GM21447 (cell line): ENCODE measurements at regions not wholly inside any gene's neighbourhood (a gene's known extent, or its start where the extent isn't known, plus 50 kb on each side); places are given as distances from the start of the nearest gene placed in this dataset.
"Not testable (repeated sequence)": the region's sequence is repeated elsewhere in the genome, so short reads cannot be mapped to it uniquely, and the experiment has no call there.

Experiments used
- ATAC-seq: cut with Tn5 transposase; IDR thresholded peaks from one replicate; pipeline ENCODE4 v1.9.1; 2021; ENCODE audit not compliant: unreplicated experiment

DNA sequence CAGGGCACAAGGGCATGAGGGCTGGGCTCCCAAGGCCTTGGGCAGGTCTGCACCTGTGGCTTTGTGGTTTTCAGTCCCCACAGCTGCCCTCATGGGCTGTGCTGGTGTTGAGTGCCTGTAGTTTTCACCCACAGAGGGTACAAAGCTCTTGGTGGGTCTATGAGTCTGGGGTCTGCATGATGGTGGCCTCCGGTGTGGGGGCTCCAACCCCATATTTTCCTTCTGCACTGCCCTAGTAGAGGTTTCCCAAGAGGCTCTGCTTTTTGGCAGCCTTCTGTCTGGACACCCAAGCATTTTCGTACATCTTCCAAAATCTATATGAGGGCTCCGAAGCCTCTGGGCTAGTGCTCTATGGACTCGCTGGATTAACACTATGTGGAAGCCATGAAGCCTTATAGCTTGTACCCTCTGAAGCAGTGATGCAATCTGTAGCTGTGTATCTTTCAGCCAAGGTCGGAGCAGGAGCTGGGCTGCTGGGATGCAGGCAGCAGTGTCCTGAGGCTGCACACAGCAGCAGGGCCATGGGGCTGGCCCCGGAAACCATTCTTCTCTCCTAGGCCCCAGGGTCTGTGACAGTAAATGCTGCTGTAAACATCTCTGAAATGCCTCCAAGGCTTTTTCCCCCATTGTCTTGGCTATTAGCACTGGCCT, 240.3 kb downstream of the CWH43 start:
- not testable (repeated sequence) for ATAC-seq

DNA sequence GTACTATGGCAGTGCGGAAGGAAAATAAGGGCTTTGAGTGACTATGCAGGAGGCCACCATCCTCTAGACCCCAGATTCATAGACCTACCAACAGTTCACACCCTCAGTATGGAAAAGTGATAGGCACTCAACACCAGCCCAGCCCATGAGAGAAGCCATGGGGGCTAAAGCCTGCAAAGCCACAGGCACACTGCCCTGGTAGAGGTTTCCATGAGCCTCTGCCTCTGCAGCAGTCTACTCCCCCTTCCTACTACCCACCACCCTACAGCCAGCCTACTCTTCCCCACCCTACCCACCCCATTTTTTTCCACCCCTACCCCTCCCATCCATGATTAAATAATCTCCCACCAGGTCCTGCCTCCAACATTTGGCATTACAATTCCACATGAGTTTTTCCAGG, 241.9 kb downstream of the CWH43 start:
- not testable (repeated sequence) for ATAC-seq

DNA sequence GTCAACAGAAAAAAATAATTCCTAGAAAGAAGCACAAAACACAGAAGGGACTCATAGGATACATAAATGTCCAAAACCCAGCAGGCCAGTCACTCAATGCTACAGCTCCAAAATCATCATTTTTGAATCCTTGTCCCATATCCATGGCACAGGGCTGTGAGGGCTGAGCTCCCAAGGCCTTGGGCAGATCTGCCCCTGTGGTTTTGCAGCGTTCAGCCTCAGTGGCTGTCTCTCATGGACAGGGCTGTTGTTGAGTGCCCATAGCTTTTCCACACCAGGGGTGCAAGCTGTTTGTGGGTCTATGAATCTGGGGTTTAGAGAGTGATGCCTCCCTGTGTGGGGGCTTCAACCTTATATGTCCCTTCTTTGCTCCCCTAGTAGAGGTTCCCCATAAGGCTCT, 243.2 kb downstream of the CWH43 start:
- ATAC-seq: not testable (repeated sequence)

DNA sequence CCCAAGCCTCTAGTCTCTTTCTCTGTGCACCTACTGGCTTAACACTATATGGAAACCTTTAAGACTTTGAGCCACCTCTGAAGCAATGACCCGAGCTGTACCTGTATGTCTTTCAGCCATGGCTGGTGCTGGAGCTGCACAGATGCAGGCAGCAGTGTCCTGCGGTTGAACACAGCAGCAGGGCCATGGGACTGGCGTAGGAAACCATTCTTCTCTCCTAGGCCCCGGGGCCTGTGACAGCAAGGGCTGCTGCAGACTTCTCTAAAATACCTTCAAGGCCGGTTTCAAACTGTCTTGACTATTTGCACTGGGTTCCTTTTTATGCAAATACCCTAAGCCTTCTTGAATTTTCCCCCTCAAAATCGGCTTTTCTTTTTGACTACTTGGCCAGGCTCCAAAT, 243.6 kb downstream of the CWH43 start:
- not testable (repeated sequence) for ATAC-seq

DNA sequence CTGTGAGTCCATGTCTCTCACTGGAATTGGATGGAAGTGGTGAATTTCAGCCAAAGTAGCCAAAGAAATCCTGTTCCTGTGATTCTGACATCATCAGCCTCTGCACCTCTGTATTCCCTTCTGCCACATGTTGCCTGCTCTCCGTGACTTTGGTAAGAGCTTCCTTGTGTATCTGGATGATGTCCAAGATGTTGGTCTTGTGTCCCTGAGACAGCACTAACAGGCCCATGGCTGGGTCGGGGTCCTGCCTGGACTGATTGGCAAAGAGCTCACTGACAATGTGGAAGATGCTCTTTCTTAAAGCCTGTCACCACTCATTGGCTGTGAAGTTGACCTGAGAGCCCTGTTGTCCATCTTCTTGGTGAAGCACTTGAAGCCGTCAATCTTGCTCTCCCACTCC, 247.3 kb downstream of the CWH43 start:
- ATAC-seq: not testable (repeated sequence)

DNA sequence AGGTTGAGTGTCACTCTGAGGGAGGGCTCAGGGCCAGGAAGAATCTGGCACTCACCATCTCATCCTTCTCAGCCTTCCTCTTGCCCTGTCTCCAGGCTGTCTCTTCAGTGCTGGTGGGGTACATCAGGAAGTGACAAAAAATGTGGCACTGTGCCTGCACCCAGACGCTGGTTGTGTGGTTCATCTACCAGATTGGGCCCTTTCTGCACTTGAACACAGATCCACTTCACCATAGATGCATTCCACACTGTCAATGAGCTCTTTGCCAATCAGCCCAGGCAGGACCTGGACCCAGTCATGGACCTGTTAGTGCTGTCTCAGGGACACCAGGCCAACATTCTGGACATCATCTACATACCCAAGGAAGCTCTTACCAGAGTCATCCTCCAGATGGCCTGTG, 247.7 kb downstream of the CWH43 start:
- not testable (repeated sequence) for ATAC-seq

DNA sequence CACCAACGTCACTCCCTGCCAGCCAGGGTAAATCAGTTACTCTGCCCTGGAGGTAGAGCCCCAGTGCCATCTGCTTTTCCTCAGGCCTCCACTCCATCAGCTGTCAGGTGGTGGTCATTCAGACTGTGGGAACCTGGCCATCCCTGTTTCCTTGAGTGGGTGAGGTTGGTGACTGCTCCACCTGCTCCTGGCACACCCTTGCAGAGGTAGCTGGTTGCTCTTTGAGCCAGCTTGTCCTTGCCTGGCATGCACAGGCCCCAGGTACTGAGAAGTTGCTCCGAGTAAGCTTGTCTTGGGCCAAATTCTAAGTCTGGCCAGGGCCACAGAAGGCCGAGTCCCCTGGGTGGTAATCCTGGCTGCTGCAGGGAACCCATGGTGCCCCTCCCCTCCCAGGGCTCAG, 248.3 kb downstream of the CWH43 start:
- ATAC-seq: not testable (repeated sequence)

DNA sequence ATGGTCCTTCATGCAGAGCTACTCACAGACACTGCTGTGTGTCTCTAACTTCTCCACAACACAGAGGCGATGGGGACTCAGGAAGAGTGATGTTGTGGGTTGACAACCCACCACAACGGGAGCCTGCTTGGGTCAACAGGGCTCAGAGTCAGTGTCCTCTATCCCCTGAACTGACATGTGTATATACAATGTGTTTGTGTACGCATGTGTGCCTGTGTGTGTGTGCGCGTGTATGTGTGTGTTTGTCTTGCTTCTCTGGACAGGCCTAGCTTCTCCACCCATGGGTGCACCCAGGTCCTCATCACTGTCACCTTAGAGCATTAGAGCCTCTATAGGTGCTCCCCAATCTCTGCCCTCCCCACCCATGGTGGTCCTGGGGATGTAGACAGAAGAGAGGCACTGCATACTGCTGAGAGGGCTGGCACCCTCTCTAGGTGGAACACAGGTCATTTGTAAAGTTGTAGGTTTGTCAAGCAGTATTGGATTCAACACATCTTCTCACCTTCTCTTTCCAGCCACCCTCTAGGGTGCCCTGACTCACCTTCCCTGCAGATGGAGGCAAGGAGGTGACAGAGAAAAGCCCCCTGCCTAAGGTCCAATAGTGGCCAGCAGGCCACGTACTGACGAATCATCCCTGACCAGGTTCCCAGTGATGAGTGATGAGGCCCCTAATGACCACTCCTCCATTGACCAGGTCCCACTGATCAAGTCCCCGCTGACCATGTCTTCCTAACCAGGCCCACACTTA, 249.5 kb downstream of the CWH43 start:
- ATAC-seq: not testable (repeated sequence)

DNA sequence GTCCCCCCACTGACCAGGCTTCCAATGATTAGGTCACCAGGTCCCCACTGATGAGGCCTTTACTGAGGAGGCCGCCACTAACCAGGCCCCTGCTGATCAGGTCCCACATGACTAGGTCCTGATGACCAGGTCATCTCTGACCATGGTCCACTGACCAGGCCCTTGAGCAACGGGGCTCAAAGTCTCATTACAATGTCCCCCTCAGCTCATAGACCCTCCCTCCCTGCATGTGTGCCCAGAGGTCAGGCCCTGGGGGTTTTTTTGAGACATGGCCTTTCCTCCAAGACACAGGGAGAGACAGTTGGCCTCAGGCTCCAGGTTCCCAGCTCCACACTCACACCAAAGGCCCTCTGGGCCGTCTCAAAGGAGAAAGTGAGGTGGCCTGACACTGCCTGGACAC, 250.4 kb downstream of the CWH43 start:
- ATAC-seq: not testable (repeated sequence)

DNA sequence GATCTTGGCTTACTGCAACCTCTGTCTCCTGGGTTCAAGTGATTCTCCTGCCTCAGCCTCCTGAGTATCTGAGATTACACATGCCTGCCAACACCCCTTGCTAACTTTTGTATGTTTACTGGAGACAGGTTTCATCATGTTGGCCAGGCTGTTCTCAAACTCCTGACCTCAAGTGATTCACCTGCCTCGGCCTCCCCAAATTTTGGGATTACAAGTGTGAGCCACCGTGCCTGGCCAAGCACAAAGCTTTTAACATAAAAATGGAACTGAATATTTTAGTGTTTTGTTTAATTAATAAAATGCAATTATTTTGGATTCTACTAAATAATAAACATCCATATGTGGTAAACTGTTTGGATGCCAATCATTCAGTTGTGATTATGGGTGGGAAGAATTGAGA, 255.2 kb downstream of the CWH43 start:
- not testable (repeated sequence) for ATAC-seq

DNA sequence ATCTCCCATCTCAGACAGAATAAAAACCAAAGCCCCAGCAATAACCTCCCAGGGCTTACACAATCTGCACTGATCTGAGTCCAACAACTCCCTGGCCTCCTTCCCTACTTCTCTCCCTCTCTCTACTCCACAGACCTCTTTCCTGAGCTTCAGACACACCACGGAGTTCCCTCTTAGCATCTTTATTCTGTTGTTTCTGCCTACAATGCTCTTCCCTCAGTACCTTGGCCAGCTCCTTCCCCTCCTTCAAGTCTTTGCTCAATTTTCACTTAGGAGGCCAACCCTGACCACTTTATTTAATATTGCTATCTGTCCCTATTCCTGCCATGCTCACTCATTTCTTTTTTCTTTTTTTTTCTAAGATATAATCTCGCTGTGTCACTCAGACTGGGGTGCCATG, 276.7 kb downstream of the CWH43 start:
- not testable (repeated sequence) for ATAC-seq

DNA sequence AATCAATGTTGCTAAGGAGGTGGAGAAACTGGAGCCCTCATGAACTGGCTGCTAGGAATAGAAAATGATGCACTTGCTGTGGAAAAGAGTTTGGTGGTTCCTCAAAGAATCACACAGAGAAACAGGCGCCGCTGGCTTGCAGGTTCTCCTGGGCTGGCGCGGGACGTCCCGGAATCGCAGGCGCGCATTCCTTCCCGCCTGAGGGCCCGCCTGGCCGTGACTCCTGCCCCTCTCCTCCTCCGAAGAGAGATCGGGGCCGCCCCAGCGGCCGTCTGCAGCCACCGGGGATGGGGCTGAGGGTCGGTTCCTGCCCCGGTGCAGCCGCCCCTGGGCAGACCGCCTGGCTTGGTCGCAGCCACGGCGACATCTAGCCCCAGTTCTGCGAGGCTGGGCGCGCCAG, 284.4 kb downstream of the CWH43 start:
- not testable (repeated sequence) for ATAC-seq

DNA sequence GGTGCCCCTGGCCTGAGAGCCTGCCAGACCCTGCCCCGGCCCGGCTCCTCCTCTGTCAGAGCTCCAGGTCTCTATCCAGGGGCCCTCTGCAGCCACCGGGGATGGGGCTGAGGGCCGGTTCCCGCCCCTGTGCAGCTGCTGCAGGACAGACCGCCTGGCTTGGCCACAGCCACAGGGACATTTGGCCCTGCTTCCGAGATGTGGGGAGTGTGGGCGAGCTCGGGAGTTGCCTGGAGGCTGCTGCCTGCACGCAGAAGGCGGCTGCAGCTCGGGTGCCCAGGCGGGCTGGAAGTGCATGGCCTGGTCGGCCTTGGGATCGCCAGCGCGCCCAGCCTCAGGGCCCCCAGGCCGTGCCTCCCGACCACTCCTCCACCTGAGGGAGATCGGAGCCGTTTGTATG, 284.8 kb downstream of the CWH43 start:
- not testable (repeated sequence) for ATAC-seq

DNA sequence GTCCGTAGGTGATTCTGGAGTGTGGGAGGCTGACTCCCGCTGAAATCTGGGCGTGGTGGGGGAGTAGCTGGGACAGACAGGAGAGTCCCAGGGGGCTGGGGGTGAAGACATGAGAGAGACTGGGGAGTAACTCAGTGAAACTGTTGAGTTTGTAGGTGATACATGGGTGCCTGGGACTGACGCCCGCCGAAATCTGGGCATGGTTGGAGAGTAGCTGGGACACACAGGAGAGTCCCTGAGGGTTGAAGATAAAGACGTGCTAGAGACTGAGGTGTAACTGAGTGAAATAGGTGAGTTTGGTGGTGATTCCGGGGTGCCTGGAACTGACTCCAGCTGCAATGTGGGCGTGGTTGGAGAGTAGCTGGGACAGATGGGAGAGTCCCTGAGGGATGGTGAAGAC, 299.8 kb downstream of the CWH43 start:
- ATAC-seq: not testable (repeated sequence)

DNA sequence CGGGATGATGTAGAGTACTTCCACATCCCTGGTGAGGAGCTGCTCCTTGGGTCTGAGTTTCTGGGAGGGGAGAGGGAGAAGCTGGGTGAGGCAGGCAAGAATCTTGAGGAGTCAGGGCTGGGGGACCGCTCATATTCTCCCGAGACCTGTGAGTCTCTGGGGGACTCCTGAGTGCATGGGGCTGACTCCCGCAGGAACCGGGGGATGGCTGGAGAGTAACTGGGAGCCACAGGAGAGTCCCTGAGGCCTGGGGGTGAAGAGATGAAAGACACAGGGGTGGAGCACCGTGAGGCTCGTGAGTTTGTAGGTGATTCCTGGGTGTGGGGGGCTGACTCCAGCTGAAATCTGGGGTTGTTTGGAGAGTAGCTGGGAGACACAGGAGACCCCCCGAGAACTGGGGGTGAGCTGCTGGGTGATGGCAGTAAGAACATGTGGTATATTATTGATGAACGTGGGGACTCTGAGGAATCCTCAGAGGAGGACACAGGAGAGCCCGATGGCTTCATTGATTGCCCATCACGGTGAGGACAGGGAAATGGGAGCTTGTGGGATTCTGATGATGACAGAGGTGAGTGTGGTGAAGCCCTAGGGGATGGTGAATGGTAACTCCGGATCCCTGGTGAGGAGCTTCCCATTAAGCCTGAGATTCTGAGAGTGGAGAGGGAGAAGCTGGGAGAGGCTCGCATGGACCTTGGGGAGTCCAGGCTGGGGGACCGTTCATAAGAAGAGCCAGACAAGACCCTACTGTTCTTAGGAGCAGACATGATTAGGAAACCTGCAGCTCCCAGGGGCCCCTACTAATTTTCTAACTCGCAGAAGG, 301.1 kb downstream of the CWH43 start:
- ATAC-seq: not testable (repeated sequence)

DNA sequence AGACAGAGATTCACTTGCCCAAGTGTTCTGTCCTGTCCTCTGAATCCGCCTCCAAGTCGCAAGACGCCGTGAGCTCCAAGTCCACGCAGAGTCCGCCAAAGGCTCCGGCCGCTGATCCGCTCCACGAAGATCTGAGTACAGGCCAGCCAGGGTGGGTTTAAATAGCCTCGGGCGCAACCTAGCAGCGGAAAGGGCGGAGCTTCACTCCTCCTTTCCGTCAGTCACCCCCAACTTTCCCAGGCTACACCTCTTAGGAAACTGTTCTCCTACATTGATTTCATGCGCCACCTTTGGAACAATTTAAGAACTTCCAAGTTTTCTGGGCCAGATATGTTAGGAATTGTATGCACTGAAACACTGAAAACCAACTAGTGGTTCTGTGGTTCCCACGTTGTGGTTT, 301.8 kb downstream of the CWH43 start:
- ATAC-seq: not testable (repeated sequence)

DNA sequence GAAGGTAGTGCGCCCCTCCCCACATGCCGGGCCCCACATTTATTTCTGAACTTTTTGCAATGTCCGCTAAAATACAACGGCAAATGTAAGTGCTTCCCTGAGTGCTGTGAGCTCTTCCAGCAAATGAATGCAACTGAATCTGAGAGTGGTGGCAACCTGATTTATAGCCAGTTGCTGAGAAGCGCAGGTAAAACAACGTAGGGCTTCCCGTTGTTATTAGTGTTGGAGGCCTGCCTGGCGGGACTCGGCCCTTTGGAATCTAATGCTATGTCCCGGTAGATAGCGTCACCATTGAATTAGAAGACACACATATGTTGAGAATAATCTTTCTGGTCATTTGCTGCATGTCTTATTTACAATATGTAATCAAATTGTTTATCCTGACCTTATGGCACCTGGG, 302.7 kb downstream of the CWH43 start:
- ATAC-seq: not testable (repeated sequence)

DNA sequence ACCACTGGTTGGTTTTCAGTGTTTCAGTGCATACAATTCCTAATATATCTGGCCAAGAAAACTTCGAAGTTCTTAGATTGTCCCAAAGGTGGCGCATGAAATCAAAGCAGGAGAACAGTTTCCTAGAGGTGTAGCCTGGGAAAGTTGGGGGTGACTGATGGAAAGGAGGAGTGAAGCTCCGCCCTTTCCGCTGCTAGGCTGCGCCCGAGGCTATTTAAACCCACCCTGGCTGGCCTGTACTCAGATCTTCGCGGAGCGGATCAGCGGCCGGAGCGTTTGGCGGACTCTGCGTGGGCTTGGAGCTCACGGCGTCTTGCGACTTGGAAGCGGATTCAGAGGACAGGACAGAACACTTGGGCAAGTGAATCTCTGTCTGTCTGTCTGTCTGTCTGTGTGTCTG, 328.7 kb downstream of the CWH43 start:
- ATAC-seq: not testable (repeated sequence)

DNA sequence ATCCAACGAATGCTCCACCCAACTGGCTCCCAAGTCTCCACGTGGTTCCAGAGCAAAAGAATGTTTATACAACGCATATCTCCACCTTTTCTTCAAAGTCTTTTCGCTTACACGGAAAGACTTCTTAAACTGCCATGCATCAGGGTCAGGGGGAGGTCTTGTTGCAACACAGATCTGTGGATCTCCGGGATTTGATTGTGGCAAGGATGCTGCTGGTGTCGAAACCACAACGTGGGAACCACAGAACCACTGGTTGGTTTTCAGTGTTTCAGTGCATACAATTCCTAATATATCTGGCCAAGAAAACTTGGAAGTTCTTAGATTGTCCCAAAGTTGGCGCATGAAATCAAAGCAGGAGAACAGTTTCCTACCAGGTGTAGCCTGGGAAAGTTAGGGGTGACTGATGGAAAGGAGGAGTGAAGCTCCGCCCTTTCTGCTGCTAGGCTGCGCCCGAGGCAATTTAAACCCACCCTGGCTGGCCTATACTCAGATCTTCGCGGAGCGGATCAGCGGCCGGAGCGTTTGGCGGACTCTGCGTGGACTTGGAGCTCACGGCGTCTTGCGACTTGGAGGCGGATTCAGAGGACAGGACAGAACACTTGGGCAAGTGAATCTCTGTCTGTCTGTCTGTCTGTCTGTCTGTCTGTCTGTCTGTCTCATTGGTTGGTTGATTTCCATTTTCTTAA, 334.8 kb downstream of the CWH43 start:
- not testable (repeated sequence) for ATAC-seq

DNA sequence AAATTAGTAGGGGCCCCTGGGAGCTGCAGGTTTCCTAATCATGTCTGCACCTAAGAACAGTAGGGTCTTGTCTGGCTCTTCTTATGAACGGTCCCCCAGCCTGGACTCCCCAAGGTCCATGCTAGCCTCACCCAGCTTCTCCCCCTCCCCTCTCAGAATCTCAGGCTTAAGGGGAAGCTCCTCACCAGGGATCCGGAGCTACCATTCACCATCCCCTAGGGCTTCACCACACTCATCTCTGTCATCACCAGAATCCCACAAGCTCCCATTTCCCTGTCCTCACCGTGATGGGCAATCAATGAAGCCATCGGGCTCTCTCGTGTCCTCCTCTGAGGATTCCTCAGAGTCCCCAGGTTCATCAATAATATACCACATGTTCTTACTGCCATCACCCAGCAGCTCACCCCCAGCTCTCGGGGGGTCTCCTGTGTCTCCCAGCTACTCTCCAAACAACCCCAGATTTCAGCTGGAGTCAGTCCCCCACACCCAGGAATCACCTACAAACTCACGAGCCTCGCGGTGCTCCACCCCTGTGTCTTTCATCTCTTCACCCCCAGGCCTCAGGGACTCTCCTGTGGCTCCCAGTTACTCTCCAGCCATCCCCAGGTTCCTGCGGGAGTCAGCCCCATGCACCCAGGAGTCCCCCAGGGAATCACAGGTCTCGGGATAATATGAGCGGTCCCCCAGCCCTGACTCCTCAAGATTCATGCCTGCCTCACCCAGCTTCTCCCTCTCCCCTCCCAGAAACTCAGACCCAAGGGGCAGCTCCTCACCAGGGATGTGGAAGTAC, 335.6 kb downstream of the CWH43 start:
- not testable (repeated sequence) for ATAC-seq
